Stimulated activated CD8-positive, alpha-beta memory T cell treated with anti-CD3 and anti-CD28 coated beads, Interleukin-4, amount 100 ng/mL, for 1 hour (primary cell): ENCODE measurements at regions not wholly inside any gene's neighbourhood (a gene's known extent, or its start where the extent isn't known, plus 50 kb on each side); places are given as distances from the start of the nearest gene placed in this dataset.
A peak's percentile ranks its signal among the peaks of the same experiment; 100 is the strongest.

Experiments used
- DNase-seq, 2 donors: peaks; one replicate each; pipeline ENCODE4 v3.0.0-alpha.2; 2020; ENCODE audit warnings: low read depth in 2 of 2, low spot score in 1 of 2

- DNase-seq, result no peak
Observed at GRCh38 chr1:209349363-209350308, 233.9 kb upstream of the CAMK1G start.

GRCh38 chr1:209353053-209353452, 230.5 kb upstream of the CAMK1G start:
- no peak for DNase-seq

GRCh38 chr1:209354111-209354839, 229.2 kb upstream of the CAMK1G start:
- peak in 1 of 2 donors; percentile 12 for DNase-seq

- DNase-seq, result no peak
Observed at GRCh38 chr1:209354840-209355165, 228.7 kb upstream of the CAMK1G start.

- no peak for DNase-seq
Observed at GRCh38 chr1:209355415-209355814, 228.1 kb upstream of the CAMK1G start.

GRCh38 chr1:209356976-209357377, 226.5 kb upstream of the CAMK1G start:
- DNase-seq, result no peak

- DNase-seq, result no peak
Observed at GRCh38 chr1:209363112-209363511, 220.4 kb upstream of the CAMK1G start.

GRCh38 chr1:209364716-209365115, 218.8 kb upstream of the CAMK1G start:
- no peak for DNase-seq

GRCh38 chr1:209367061-209367772, 216.3 kb upstream of the CAMK1G start:
- no peak for DNase-seq

GRCh38 chr1:209368864-209369598, 214.5 kb upstream of the CAMK1G start:
- DNase-seq, result no peak

- DNase-seq, result no peak
Observed at GRCh38 chr1:209370241-209370995, 213.1 kb upstream of the CAMK1G start.

- DNase-seq, result no peak
Observed at GRCh38 chr1:209375097-209375496, 208.4 kb upstream of the CAMK1G start.

GRCh38 chr1:209375671-209376365, 207.7 kb upstream of the CAMK1G start:
- DNase-seq, result no peak

- DNase-seq, result no peak
Observed at GRCh38 chr1:209376774-209377173, 206.7 kb upstream of the CAMK1G start.

GRCh38 chr1:209377995-209378394, 205.5 kb upstream of the CAMK1G start:
- DNase-seq, result no peak

- no peak for DNase-seq
Observed at GRCh38 chr1:209379280-209379679, 204.2 kb upstream of the CAMK1G start.

GRCh38 chr1:209380420-209380819, 203.1 kb upstream of the CAMK1G start:
- no peak for DNase-seq

GRCh38 chr1:209382231-209383100, 201.0 kb upstream of the CAMK1G start:
- DNase-seq, result no peak

GRCh38 chr1:209383422-209383821, 200.1 kb upstream of the CAMK1G start:
- no peak for DNase-seq
